Endothelial cell of umbilical vein (primary cell): ENCODE measurements at regions not wholly inside any gene's neighbourhood (a gene's known extent, or its start where the extent isn't known, plus 50 kb on each side); places are given as distances from the start of the nearest gene placed in this dataset.

Experiments used
- BruUV-seq: library from RNA; stranded (reverse); fragments of 400-500 nt; replicated peaks from 2 replicates; lab custom pipeline; 2021; lab: Mats Ljungman, UMichigan
- CTCF ChIA-PET: fragments of 300-600, 350-600 bp; sonication (Branson Sonifier 250); formaldehyde crosslinking; loops from one replicate; lab custom pipeline; 2021; ENCODE audit warnings: antibody characterized with exemption, inconsistent platforms; lab: Charles Lee
- POLR2A ChIA-PET: fragments of 300-600, 350-600 bp; sonication (Branson Sonifier 250); formaldehyde crosslinking; loops from one replicate; lab custom pipeline; 2021; ENCODE audit warnings: antibody characterized with exemption, inconsistent platforms; lab: Charles Lee
- DNase-seq: peaks from one replicate; pipeline ENCODE4 v3.0.0-alpha.2; 2011; ENCODE audit warnings: low read depth, low spot score
- FAIRE-seq: peaks from 2 replicates; lab custom pipeline; 2011; peaks lifted over from hg19 to GRCh38; lab: Jason Lieb, UNC
- H2AFZ ChIP-seq: 2 replicates; pipeline ENCODE4 v1.6.0; 2012; ENCODE audit warnings: low read depth, low read length, control low read depth, inconsistent platforms
- H3K27ac ChIP-seq: 2 replicates; pipeline ENCODE4 v1.5.1; 2011; ENCODE audit warnings: low read depth, mild to moderate bottlenecking, control low read depth, low read length, moderate library complexity; ENCODE audit not compliant: insufficient read depth
- H3K27me3 ChIP-seq, 2 experiments: 2 replicates each; pipeline versions ENCODE4 v1.6.0 to v1.6.1; 2011; ENCODE audit warnings: low read length in 2 of 2, mixed read lengths in 1 of 2; ENCODE audit not compliant: control insufficient read depth in 2 of 2, insufficient read depth in 2 of 2
- H3K36me3 ChIP-seq, 2 experiments: 2 replicates in 1 of 2; 3 replicates in 1 of 2; pipeline ENCODE4 v1.5.1; 2011; ENCODE audit warnings: low read length in 2 of 2, mild to moderate bottlenecking in 1 of 2, moderate library complexity in 1 of 2; ENCODE audit not compliant: control insufficient read depth in 2 of 2, insufficient read depth in 2 of 2; ENCODE audit errors: extremely low read depth in 1 of 2
- H3K4me1 ChIP-seq: 3 replicates; pipeline ENCODE4 v1.5.1; 2011; ENCODE audit warnings: mild to moderate bottlenecking, low read length; ENCODE audit not compliant: control insufficient read depth, insufficient read depth; ENCODE audit errors: extremely low read depth
- H3K4me2 ChIP-seq: 2 replicates; pipeline ENCODE4 v1.6.1; 2011; ENCODE audit warnings: low read length, control low read depth, mixed read lengths; ENCODE audit not compliant: insufficient read depth
- H3K4me3 ChIP-seq, 3 experiments: fragments of 200-600 bp in 1 of 3; sonication (generic), shearing (Covaris generic) in 1 of 3; replicated peaks in 1 of 3; 2 replicates each; pipeline ENCODE4 v1.5.1; 2011 to 2016; ENCODE audit warnings: control low read depth in 3 of 3, low read length in 3 of 3, mild to moderate bottlenecking in 2 of 3, inconsistent platforms in 1 of 3, low read depth in 1 of 3, moderate library complexity in 1 of 3; ENCODE audit not compliant: insufficient read depth in 1 of 3
- H3K79me2 ChIP-seq: 2 replicates; pipeline ENCODE4 v1.6.0; 2012; ENCODE audit warnings: low read length, inconsistent platforms; ENCODE audit not compliant: control insufficient read depth, insufficient read depth
- H3K9ac ChIP-seq: replicated peaks from 2 replicates; pipeline ENCODE3; 2011; ENCODE audit warnings: low read length, control low read depth; ENCODE audit not compliant: insufficient read depth; ENCODE audit errors: extremely low read depth
- H3K9me1 ChIP-seq: replicated peaks from 3 replicates; pipeline ENCODE4 v1.6.0; 2011; ENCODE audit warnings: mild to moderate bottlenecking, low read length; ENCODE audit not compliant: control insufficient read depth, insufficient read depth; ENCODE audit errors: extremely low read depth
- H3K9me3 ChIP-seq: replicated peaks from 2 replicates; pipeline ENCODE4 v1.5.1; 2012; ENCODE audit warnings: low read length, inconsistent platforms; ENCODE audit not compliant: control insufficient read depth, insufficient read depth
- H4K20me1 ChIP-seq: replicated peaks from 2 replicates; pipeline ENCODE3; 2011; ENCODE audit warnings: mild to moderate bottlenecking, low read length; ENCODE audit not compliant: control insufficient read depth, insufficient read depth; ENCODE audit errors: extremely low read depth
- CTCF ChIP-seq, 2 donors: IDR thresholded peaks; 1 replicate in 1 of 2; 2 replicates in 1 of 2; pipeline ENCODE4 v1.5.1; 2011; ENCODE audit warnings: low read length in 2 of 2, mild to moderate bottlenecking in 2 of 2, moderate library complexity in 2 of 2, control low read depth in 1 of 2, inconsistent platforms in 1 of 2, low read depth in 1 of 2; ENCODE audit not compliant: insufficient read depth in 1 of 2; ENCODE audit errors: extremely low read depth in 1 of 2
- EZH2 ChIP-seq: IDR thresholded peaks from 2 replicates; pipeline ENCODE4 v1.6.1; 2012; ENCODE audit warnings: borderline replicate concordance, low read depth, mild to moderate bottlenecking, moderate library complexity, low read length, inconsistent platforms; ENCODE audit not compliant: severe bottlenecking
- FOS ChIP-seq: IDR thresholded peaks from 2 replicates; pipeline ENCODE4 v1.6.1; 2011; ENCODE audit warnings: mild to moderate bottlenecking, low read length, moderate library complexity, borderline replicate concordance; ENCODE audit not compliant: insufficient read depth
- GATA2 ChIP-seq: IDR thresholded peaks from 2 replicates; pipeline ENCODE4 v1.7.0; 2011; ENCODE audit warnings: low read depth, mild to moderate bottlenecking, moderate library complexity, mixed read lengths, low read length; ENCODE audit not compliant: insufficient read length, insufficient read depth
- JUN ChIP-seq: IDR thresholded peaks from 2 replicates; pipeline ENCODE4 v1.6.1; 2011; ENCODE audit warnings: borderline replicate concordance, low read depth; ENCODE audit not compliant: insufficient read length, insufficient read depth
- MAX ChIP-seq: IDR thresholded peaks from 2 replicates; pipeline ENCODE4 v1.6.1; 2011; ENCODE audit not compliant: insufficient read depth, insufficient read length
- MYC ChIP-seq: IDR thresholded peaks from one replicate; pipeline ENCODE4 v1.6.1; 2011; ENCODE audit warnings: mild to moderate bottlenecking, low read depth, low read length
- POLR2A ChIP-seq: IDR thresholded peaks from 2 replicates; pipeline ENCODE4 v1.6.1; 2012; ENCODE audit warnings: low read depth, mild to moderate bottlenecking, control low read depth, low read length
- POLR2AphosphoS5 ChIP-seq: IDR thresholded peaks from 2 replicates; pipeline ENCODE4 v1.6.1; 2012; ENCODE audit warnings: low read depth, mild to moderate bottlenecking, control low read depth, low read length, moderate library complexity; ENCODE audit not compliant: insufficient read depth
- dilution Hi-C: fragments of 300-500 bp; cut with MboI; formaldehyde crosslinking; loops from one replicate; pipeline ENCODE4 v1.15.0; 2019; ENCODE audit warnings: low sequenced_read_pairs; ENCODE audit not compliant: extremely low pct_ligation_motif_present
- intact Hi-C: fragments of 100-400 bp; cut with micrococcal nuclease; formaldehyde crosslinking; loops from one replicate; pipeline ENCODE4 v1.10.0; 2022

GRCh38 chr22:26847046-26847445, 189.7 kb downstream of the MIAT start:
- no peaks in the 10 kb centered on the region for H3K36me3 ChIP-seq
- no peak overlapping the region for H2AFZ ChIP-seq
- no peaks in the 10 kb centered on the region for H3K9me1 ChIP-seq
- FAIRE-seq (no peak), DNase-seq (no peak)
- no peak overlapping the region for H3K9ac ChIP-seq
- H4K20me1 ChIP-seq = no peaks in the 10 kb centered on the region
- ChIA-PET POLR2A (no interaction called here), CTCF (interaction anchor here (2.1 kb wide), 1 partner anchor 11 kb away, joined by 5 read pairs; no protein-coding TSS in a partner anchor)
- dilution Hi-C loops (no loop called here), intact Hi-C loops (no loop called here)
- H3K4me3 ChIP-seq = no peak overlapping the region
- H3K79me2 ChIP-seq = no peaks in the 10 kb centered on the region
- no peaks in the 10 kb centered on the region for H3K9me3 ChIP-seq
- TF ChIP-seq MAX (no peak), GATA2 (no peak), FOS (no peak), POLR2A (no peak), EZH2 (no peak), POLR2AphosphoS5 (no peak), MYC (no peak), CTCF (IDR thresholded peaks at IDR 0.05; ENCODE audit: extremely low read depth in 1 of 2, insufficient read depth in 1 of 2, low read depth in 1 of 2, low read length in 2 of 2) (no peak), JUN (no peak)
- H3K4me2 ChIP-seq = no peak overlapping the region
- H3K4me1 ChIP-seq = peaks cover 3% of the 10 kb centered on the region
- no TSS peak for BruUV-seq
- H3K27ac ChIP-seq = no peak overlapping the region
- H3K27me3 ChIP-seq = peaks cover 5 to 7% of the 10 kb centered on the region in 2 experiments
